HFF-Myc (cell line): ENCODE measurements at regions not wholly inside any gene's neighbourhood (a gene's known extent, or its start where the extent isn't known, plus 50 kb on each side); places are given as distances from the start of the nearest gene placed in this dataset.

ENCODE experiments used
- DNase-seq: peaks from one replicate; pipeline ENCODE4 v3.0.0-alpha.2; 2011; ENCODE audit warnings: low read depth; ENCODE audit errors: extremely low read depth
- H3K4me3 ChIP-seq: replicated peaks from 2 replicates; pipeline ENCODE4 v1.5.1; 2011; ENCODE audit warnings: low read depth, mild to moderate bottlenecking, control low read depth, low read length
- TF ChIP-seq, protein P1 (sequence below): IDR thresholded peaks from 2 replicates; pipeline ENCODE4 v1.5.1; 2012; ENCODE audit warnings: mild to moderate bottlenecking, low read depth, low read length, control low read depth; ENCODE audit errors: missing control alignments

DNA sequence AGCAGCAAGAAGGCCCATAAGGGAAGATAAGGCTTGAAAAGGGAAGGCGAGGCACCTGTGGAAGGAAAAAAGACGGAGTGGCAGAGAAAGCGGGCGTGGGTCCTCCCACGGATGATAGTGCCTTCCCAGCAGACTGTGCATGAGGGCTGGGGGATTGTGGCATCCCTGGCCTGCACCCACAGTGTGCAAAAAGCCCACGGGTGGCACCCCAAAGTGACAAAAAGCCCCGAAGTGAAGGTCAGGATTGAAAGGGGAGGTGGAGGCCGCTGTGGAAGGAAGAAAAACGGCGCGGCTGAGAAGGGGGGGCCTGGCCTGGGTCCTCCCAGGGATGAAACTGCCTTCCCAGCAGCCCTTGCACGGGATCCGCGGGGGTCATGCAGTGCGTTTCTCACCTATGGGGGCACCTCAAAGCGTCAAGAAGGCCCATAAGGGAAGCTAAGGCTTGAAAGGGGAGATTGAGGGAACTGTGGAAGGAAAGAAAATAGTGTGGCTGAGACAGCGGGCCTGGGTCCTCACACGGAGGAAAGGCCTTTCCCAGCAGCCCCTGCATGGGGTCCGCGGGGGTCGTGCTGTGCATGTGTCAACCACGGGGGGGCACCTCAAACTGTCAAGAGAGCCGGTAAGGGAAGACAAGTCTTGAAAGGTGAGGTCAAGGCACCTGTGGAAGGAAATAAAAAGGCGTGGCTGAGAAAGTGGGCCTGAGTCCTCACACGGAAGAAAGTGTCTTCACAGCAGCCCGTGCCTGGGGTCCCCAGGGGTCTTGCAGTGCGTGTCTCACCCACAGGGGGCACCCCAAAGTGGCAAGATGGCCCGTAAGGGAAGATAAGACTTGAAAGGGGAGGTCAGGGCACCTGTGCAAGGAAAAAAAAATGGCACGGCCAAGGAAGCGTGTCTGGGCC, 274.1 kb downstream of the ALG10 start:
- TF ChIP-seq, protein P1, sequence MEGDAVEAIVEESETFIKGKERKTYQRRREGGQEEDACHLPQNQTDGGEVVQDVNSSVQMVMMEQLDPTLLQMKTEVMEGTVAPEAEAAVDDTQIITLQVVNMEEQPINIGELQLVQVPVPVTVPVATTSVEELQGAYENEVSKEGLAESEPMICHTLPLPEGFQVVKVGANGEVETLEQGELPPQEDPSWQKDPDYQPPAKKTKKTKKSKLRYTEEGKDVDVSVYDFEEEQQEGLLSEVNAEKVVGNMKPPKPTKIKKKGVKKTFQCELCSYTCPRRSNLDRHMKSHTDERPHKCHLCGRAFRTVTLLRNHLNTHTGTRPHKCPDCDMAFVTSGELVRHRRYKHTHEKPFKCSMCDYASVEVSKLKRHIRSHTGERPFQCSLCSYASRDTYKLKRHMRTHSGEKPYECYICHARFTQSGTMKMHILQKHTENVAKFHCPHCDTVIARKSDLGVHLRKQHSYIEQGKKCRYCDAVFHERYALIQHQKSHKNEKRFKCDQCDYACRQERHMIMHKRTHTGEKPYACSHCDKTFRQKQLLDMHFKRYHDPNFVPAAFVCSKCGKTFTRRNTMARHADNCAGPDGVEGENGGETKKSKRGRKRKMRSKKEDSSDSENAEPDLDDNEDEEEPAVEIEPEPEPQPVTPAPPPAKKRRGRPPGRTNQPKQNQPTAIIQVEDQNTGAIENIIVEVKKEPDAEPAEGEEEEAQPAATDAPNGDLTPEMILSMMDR, result no peak
- no peak for DNase-seq
- H3K4me3 ChIP-seq, result no peak overlapping the region

GRCh38 chr12:34297126-34297789, 275.0 kb downstream of the ALG10 start:
- H3K4me3 ChIP-seq, result no peak overlapping the region
- DNase-seq, result no peak
- TF ChIP-seq, protein P1, result no peak

DNA sequence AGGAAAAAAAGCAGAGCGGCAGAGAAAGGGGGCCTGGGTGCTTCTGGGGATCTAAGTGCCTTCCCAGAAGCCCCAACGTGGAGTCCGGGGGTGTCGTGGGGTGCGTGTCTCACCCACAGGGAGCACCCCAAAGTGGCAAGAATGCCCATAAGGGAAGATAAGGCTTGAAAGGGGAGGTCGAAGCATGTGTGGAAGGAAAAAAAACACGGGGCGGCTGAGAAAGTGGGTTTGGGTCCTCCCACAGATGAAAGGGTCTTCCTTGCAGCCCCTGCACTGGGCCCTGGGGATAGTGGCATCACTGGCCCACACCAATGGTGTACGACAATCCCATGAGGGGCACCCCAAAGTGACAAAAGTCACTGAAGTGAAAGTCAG, 275.5 kb downstream of the ALG10 start:
- no peak overlapping the region for H3K4me3 ChIP-seq

DNA sequence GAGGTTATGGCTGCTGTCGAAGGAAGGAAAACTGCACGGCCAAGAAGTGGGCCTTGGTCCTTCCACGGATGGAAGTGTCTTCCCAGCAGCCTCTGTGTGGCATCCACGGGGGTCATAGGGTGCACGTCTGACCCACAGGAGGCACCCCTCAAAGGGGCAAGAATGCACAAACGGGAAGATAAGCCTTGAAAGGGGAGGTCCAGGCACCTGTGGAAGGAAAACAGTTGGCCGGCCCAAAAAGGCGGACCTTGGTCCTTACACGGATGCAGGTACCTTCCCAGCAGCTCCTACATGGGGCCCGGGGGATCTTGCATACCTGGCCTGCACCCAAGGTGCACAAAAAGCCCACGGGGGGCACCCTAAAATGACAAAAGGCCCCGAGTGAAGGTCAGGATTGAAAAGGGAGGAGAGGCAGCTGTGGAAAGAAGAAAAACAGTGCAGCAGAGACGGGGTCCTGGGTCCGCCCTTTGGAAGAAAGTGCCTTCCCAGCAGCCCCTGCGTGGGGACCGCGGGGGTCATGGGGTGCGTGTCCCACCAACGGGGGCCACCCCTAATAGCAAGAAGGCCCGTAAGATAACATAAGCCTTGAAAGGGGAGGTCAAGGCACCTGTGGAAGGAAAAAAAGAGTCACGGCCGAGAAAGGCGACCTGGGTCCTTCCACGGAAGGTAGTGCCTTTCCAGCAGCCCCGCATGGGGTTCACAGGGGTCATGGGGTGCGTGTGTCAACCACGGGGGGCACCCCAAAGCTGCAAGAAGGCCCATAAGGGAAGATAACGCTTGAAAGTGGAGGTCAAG, 276.1 kb downstream of the ALG10 start:
- H3K4me3 ChIP-seq, result no peak overlapping the region
- DNase-seq, result no peak
- TF ChIP-seq, protein P1, result no peak

More for the DNA sequence above, 275.5 kb downstream of the ALG10 start:
- TF ChIP-seq, protein P1, result no peak
- DNase-seq, result no peak

GRCh38 chr12:34298971-34299801, 276.9 kb downstream of the ALG10 start:
- TF ChIP-seq, protein P1, result no peak
- no peak overlapping the region for H3K4me3 ChIP-seq
- DNase-seq, result no peak

GRCh38 chr12:34299802-34300193, 277.5 kb downstream of the ALG10 start:
- no peak overlapping the region for H3K4me3 ChIP-seq
- DNase-seq, result no peak

More at GRCh38 chr12:34299802-34300193, 277.5 kb downstream of the ALG10 start:
- TF ChIP-seq, protein P1, result no peak
